Lung microvascular endothelial cell (primary cell): ENCODE measurements at regions not wholly inside any gene's neighbourhood (a gene's known extent, or its start where the extent isn't known, plus 50 kb on each side); places are given as distances from the start of the nearest gene placed in this dataset.

Experiments
- DNase-seq, 2 donors: peaks; one replicate each; pipeline versions ENCODE4 v3.0.0 to v3.0.0-alpha.2; 2010; ENCODE audit warnings: low read depth in 2 of 2

GRCh38 chr4:18975916-18976808 is 954.6 kb upstream of the LCORL start:
- no peak for DNase-seq

GRCh38 chr4:18973296-18973695 is 951.7 kb upstream of the LCORL start:
- no peak for DNase-seq

DNA sequence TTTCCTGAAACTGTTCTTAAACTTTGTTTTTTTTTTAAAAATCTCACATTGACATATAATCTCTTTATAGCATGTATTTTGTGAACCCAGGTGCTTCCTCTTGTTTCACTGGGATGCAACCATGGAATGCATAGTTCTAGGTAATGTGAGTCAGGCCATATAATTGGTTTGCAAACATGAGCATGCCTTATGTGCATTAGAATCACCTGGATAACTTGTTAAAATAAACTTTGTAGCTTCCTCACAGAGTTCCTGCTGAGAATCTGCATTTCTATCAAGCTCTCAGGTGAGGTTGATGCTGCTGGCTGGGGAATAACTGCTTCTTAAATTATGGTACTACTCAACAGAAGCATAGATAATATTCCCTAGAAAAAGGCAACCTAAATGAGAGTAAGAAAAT is 940.3 kb upstream of the LCORL start:
- DNase-seq: no peak

DNA sequence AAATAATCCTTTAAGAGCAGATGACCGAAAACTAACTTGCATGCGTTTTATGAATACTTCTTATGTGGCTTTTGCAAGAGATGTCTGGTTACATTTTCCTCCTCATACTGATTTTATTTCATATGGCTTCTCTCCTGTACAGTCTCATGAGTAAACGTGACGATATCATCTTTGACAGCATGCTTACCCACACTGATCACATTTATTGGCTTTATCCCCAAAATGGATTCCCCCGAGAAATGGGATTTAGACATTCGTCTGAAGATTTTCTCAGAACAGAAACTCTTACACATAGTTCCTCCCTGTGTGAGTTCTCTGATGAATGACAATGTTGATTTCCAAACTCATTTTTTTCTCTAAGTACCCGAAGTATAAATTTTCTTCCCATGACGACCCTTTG is 939.7 kb upstream of the LCORL start:
- DNase-seq: no peak

DNA sequence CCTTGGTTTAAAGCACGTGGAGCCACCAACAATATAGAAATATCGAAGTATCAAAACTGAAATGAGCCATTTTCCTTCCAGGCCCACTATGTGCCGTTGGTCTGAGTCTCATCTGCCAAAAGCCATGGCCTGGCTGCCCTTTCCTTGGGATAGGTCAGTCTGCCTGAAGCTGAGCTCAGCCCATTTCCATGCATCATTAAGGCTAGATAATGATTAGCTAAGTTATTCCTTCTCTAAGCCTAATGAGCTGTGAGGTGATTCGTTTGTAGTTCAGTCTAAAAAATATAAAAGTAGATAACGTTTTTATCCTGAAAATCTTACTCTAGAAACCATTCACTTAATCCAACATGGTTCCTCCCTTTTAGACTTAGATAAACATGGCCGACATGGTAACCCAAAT is 936.2 kb upstream of the LCORL start:
- no peak for DNase-seq

DNA sequence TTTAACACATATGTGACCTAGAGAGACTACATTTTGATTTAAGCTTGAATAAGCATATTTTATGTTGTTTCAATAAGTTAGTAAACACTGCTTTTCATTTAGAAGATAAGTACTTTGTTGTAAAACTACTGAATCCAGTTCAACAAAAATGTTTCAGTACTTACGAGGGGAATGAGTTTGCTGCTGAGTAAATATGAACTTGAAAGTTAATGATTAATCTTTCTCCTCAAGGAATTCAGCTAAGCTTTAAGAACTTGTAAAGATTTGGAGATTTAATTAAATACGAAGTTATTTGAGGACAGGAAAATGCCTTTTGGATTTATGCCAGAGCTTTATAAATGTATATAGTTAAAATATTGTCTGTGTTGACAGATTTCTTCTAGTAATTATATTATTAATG is 933.0 kb upstream of the LCORL start:
- no peak for DNase-seq

DNA sequence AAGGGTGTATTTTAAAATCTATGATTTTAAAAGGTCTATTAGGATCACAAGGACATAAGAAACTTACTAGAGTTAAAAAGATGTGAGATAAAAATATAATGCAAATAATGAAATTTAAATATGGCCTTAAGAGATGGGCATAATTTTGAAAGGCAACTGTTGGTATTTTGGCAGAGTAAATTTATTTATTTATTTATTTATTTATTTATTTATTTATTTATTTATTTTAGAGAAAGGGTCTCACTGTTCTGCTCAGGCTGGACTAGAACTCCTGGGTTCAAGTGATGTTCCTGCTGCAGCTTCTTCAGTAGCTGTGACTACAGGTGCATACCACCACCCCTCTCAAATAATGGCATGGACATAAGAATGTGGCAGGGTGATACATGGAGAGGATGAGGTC is 932.1 kb upstream of the LCORL start:
- no peak for DNase-seq

DNA sequence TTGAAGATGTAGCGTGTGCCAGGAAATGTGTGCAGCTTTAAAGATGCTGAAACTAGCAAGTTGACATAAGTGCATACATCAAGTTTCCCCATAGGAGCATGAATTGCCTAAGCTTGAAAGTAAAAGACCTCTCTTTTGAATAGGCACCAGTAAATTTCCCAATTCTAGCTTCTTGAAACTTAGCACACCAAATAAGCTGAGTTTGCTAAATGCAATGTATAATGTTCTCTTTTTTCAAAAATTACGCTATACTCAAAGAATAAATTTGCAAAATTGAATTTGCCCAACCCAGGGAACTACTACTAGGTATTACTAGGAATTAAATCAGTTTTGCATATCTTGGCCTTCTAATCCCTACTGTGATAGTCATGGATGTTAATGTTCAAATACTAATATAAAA is 923.9 kb upstream of the LCORL start:
- no peak for DNase-seq

DNA sequence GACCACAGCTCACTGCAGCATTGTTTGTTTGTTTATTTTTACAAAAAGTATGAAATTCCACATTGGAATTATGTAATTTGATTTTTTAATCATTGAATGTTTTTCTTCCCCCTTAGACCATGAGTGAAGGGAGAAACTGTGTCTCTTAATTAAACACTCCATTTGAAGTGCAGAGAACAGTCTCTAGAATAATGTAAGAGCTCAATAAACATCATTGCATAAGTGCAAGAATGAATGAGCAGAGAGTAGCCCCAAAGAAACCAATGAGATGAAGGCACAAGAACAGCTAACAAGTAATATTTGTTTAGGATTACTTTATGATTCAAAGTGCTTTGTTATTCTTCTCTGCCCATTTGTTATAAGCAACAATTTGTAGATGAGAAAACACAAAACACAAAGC is 921.3 kb upstream of the LCORL start:
- DNase-seq: no peak

GRCh38 chr4:18938343-18939099 is 917.0 kb upstream of the LCORL start:
- DNase-seq: no peak

DNA sequence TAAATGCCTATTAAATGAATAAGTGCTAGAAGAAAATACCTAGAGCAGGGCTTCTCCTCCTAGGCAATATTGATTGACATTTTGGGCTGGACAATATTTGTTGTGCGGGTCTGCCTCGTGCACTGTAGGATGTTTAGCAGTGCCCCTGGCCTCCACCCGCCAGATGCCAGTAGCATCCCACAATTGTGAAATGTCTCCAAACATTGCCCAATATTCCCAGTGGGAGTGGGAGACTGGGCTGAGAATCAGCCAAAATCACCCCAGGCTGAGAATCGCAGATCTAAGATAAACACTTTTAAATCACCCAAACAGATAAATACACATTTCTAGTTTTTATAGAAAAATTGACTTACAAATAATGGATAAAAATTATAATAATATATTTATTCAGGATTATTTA is 916.2 kb upstream of the LCORL start:
- no peak for DNase-seq

- no peak for DNase-seq
Observed at GRCh38 chr4:18937080-18937479, 915.5 kb upstream of the LCORL start.

DNA sequence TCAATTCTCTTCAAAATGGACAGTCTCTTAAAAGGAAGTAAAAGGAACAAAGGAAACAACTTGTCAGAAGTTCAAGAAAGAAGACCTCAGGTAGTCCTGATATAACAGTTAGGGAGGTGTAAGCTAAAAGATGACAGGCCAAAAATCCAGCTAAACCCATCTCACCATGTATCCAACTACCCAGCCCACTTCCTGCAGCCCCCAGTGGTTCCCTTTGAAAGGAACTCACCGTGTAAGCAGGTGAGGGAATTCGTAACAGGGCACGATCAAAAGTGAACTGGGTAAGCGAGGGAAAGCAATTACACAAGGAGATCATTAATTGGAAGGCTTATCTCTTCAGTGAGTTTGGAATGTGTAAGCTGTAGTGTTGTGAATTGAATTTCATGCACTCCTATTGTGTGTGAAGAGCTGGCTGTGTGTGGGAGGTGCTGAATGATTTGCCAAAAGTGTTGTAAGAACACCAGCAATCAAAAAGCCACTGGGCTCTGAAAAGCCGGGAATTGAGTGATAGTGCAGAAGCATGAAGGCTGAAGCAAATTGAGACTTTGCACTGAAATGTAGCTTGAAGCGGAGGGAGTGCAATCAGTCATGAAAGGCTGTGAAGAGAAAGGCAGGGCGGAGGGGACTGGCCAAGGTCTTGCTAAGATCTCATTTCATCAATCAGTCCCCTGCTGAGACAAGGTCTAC is 914.2 kb upstream of the LCORL start:
- no peak for DNase-seq

GRCh38 chr4:18934197-18934596 is 912.6 kb upstream of the LCORL start:
- DNase-seq: no peak

DNA sequence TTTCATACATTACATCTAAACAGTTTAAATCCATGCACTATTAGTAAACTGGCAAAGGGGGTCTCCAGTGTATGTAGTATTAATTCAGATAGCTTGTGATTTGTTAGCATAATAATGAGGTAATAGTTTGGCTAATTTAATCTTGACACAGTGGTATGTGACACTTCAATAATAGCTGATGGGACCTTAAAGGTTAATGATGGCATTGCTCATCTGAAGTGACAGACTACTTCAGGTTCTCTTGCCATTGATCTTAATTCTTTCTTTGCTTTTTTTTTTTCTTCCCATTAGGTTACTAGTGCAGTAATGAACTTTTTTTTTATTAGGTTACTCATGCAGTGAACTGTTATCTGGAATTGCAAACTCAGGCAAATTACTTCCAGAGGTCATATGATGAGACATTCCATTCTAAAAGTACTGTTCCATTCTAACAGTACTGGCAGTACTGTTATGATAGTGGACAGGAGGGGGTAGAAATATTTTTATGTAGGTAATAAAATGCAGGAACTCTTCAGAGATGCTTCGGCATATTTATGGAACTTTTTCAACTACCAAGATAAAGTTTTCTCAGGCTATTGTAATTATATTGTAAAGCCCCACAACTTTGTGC is 911.3 kb upstream of the LCORL start:
- no peak for DNase-seq

DNA sequence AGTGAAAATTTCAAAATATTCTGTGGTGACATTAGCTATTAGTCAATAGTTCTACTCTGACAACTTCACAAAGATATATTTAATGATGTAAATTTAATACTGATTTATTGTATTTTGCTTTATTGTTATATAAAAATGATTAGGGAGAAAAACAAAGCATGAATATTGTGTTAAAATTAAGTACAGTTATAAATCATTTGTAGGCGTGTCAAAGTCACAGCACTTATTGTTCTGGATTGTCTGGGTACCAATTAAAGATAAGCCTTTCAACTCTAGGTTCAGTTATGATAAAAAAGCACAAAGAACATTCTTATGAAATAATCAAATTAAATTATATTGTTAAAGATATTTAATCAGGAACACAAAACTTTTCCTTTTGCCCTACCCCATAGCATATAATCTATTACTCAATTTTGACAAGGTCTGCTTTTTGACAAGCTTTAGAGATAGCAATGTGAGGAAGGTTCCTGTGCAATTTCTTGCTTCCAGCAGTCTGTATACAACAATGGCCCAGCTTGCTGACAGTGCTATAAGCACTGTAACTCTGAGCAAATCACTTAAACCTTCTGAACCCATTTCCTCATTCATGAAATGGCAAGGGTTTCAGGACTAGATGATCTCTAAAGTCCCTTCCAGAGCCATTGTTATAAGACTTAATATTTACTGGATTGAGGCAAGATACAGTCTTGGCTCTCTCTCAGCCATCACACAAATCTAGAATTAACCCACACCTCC is 910.3 kb upstream of the LCORL start:
- no peak for DNase-seq

GRCh38 chr4:18930487-18930886 is 908.9 kb upstream of the LCORL start:
- no peak for DNase-seq

DNA sequence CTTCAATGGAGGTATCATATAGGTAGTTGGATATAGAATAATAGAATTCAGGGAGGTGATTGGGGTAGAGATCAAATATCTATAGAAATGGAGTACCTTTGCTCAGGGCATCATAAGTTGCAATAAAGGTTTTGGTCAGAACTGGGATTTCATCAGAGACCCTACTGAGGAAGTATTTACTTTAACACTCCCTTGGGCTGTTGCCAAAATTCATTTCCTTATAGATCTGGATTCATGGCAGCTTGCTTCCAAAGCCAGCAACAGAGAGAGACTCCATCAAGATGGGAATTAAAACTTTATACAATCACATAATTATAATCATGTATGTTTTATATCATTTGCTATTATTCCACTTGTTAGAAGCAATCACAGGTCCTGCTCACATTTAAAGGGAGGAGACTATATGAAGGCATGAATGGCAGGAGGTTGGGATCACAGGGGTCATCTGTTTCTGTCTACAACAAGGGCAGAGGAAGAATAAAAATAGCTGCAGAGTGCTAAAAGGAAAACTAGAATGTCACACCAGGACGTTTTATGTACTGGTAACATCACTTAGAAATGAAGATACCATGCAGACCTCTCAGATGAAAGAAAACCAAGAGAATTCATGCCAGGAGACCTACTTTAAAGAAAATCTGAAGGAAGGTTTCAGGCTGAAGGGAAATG is 902.1 kb upstream of the LCORL start:
- no peak for DNase-seq

DNA sequence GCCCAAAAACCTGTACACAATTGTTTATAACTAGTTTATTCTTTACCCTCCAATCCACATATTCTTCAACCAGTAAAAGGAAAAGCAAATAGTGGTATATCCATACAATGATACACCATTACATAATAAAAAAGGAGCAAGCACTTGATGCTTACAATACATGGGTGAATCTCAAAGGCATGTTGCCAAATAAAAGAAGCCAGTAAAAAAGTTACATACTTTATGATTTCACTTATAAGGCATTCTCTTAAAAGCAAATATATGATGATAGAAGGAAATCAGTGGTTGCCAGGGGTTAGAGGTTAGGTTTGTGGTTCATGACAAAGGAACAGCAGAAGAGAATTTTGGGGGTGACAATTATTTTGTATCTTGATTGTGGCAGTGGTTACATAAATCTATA is 896.1 kb upstream of the LCORL start:
- DNase-seq: no peak

DNA sequence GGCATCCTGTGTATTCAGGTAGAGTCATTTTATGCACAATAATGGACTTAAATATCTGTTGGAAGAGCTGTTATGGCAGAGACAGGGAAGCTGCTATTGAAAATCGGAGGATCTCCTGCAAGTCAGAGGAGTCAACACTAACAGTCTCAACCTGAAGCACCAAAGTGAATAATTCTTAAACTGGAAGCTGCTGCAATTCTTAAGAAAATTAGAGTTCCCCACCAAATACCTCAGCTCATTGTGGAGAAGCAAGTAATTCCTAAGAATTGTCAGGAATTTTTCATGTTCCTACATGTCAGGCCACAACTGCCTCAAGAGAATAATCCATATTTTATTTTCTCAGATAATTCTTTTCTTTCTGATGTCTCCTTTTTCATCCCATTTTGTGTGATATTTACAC is 892.6 kb upstream of the LCORL start:
- no peak for DNase-seq

GRCh38 chr4:18894928-18895327 is 873.4 kb upstream of the LCORL start:
- DNase-seq: no peak
